ENCODE measurements at regions not wholly inside any gene's neighbourhood (a gene's known extent, or its start where the extent isn't known, plus 50 kb on each side); places are given as distances from the start of the nearest gene placed in this dataset.

DNA sequence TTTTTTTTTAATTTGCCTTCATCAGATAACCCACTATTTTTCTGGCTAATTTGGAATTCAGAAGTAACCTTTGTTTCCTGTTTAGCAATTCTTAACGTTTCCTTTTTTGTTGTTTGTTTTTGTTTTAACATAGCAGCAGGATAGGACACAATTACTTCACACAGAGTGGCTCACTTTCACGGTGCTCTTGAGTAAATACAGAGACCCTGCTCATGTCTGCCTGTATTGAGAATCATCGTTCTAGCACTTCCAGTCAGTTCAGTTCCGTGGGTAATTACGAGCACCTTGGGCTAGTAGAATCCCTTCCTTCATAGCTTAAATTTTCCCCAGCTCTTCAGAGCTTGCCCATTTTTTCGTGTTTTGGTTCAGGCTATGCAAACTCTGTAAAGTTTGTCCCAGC is 1225.4 kb upstream of the LRRTM1 start:
- H3K4me3 ChIP-seq, result no peak overlapping the region
- intact Hi-C loops (cut with DNase I), result no loop called here
- H3K9me3 ChIP-seq, result no peaks in the 10 kb centered on the region
- TF ChIP-seq, protein P1, sequence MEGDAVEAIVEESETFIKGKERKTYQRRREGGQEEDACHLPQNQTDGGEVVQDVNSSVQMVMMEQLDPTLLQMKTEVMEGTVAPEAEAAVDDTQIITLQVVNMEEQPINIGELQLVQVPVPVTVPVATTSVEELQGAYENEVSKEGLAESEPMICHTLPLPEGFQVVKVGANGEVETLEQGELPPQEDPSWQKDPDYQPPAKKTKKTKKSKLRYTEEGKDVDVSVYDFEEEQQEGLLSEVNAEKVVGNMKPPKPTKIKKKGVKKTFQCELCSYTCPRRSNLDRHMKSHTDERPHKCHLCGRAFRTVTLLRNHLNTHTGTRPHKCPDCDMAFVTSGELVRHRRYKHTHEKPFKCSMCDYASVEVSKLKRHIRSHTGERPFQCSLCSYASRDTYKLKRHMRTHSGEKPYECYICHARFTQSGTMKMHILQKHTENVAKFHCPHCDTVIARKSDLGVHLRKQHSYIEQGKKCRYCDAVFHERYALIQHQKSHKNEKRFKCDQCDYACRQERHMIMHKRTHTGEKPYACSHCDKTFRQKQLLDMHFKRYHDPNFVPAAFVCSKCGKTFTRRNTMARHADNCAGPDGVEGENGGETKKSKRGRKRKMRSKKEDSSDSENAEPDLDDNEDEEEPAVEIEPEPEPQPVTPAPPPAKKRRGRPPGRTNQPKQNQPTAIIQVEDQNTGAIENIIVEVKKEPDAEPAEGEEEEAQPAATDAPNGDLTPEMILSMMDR (IDR thresholded peaks at IDR 0.05), result no peak
- no peak overlapping the region for H3K9ac ChIP-seq (ENCODE audit: low read depth in 2 of 2, low read length in 2 of 2)
- H3K4me1 ChIP-seq, result no peaks in the 10 kb centered on the region
- no peaks in the 10 kb centered on the region for H3K27me3 ChIP-seq
- DNase-seq, result no peak
- H3K27ac ChIP-seq, result no peak overlapping the region
- no peaks in the 10 kb centered on the region for H3K36me3 ChIP-seq

DNA sequence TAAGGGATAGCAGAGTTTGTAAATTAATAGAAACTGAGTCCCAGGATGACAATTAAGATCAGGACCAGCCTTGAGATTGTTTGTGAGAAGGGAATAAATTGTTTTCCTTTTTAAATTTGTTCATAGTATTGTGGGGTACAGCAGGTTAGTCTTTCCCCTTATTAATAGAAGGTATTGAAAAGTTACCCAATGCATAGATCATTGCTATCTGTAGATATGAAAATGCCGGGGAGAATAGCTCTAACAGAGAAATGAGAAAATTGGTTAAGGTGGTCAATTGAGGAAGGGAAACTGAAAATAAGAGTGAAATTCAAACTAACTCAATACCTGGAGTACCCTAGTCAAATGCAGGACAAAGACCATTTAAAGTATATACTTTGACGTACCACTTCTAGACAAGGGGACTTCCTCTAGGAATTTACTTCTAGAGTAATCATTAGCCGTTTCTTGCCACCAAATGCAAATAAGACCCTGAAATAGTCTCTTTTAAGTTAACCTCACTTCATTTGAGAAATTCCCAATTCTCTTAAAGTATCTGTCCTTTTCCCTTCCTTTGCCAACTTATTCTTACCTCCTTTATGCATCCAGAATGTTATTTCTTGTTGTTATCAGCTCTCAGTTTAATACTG is 1224.4 kb upstream of the LRRTM1 start:
- Histone ChIP-seq H3K4me1 (no peaks in the 10 kb centered on the region), H3K27ac (no peak overlapping the region), H3K9ac (ENCODE audit: low read depth in 2 of 2, low read length in 2 of 2) (no peak overlapping the region), H3K36me3 (no peaks in the 10 kb centered on the region), H3K4me3 (no peak overlapping the region), H3K27me3 (no peaks in the 10 kb centered on the region), H3K9me3 (no peaks in the 10 kb centered on the region)
- TF ChIP-seq, protein P1 (IDR thresholded peaks at IDR 0.05), result no peak
- intact Hi-C loops (cut with DNase I), result no loop called here
- no peak for DNase-seq

DNA sequence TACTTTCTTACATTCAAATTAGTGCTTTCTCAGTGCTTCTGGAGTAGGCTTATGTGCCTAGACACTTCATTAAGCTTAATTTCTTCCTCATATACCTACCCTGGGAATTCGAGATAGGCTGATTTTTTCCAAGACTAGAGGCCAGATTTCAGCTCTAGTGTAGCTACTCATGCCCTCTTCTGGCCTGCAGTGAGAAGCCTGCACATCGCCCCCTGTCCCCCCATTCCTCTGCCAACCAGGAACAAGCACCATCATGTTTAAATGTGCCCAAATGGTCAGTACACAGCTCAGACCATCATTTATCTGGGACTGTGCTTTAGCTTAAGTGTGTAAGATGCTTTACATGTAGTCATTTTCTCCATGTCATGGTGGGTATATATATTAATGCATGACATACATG is 1218.8 kb upstream of the LRRTM1 start:
- intact Hi-C loops (cut with DNase I), result no loop called here
- no peaks in the 10 kb centered on the region for H3K27me3 ChIP-seq
- no peaks in the 10 kb centered on the region for H3K9me3 ChIP-seq
- no peak overlapping the region for H3K4me3 ChIP-seq
- TF ChIP-seq, protein P1 (IDR thresholded peaks at IDR 0.05), result no peak
- no peak for DNase-seq
- H3K9ac ChIP-seq (ENCODE audit: low read depth in 2 of 2, low read length in 2 of 2), result no peak overlapping the region
- no peaks in the 10 kb centered on the region for H3K4me1 ChIP-seq
- no peaks in the 10 kb centered on the region for H3K36me3 ChIP-seq
- H3K27ac ChIP-seq, result no peak overlapping the region

DNA sequence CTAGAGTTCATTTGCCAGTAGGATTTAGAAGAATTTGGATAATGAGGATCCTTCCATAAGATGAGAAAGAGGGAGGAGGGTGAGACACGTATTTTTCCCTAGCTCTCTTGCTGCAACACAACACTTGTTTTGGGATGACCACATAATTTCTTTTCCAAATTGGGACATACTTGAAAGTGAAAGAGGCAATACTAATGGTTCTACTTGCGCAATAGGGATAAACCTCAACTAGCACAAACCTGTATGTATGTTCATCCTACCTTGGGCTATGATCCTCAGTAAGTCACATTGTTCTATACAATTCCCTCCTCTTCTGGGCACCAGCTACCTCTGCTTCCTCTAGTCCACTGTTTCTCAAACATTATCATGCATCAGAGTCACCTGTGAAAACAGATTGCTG is 1208.8 kb upstream of the LRRTM1 start:
- H3K9me3 ChIP-seq, result no peaks in the 10 kb centered on the region
- H3K36me3 ChIP-seq, result no peaks in the 10 kb centered on the region
- TF ChIP-seq, protein P1 (IDR thresholded peaks at IDR 0.05), result no peak
- no peak overlapping the region for H3K4me3 ChIP-seq
- H3K27ac ChIP-seq, result no peak overlapping the region
- intact Hi-C loops (cut with DNase I), result no loop called here
- no peaks in the 10 kb centered on the region for H3K4me1 ChIP-seq
- DNase-seq, result no peak
- no peak overlapping the region for H3K9ac ChIP-seq (ENCODE audit: low read depth in 2 of 2, low read length in 2 of 2)
- H3K27me3 ChIP-seq, result no peaks in the 10 kb centered on the region

DNA sequence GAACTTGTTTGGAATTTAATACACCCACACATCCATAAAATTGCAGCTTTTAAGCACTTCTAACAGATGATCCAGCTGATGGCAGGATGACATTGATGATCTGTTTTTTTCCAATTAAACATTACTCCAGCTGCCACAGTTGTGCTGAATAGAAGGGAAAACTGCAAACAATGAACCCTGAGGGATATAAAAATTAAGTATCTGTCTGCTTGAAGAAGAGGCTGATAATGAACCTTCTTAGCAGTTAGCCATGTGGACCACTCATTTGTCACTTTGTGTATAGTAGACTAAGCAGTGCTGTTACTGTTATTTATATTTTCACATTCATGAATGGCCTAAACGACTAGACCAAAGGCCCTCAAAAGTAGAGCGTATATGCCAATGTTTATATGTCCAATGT is 1201.0 kb upstream of the LRRTM1 start:
- Histone ChIP-seq H3K27ac (no peak overlapping the region), H3K4me3 (no peak overlapping the region), H3K36me3 (no peaks in the 10 kb centered on the region), H3K4me1 (no peaks in the 10 kb centered on the region), H3K27me3 (no peaks in the 10 kb centered on the region), H3K9me3 (no peaks in the 10 kb centered on the region), H3K9ac (ENCODE audit: low read depth in 2 of 2, low read length in 2 of 2) (no peak overlapping the region)
- DNase-seq, result no peak
- TF ChIP-seq, protein P1 (IDR thresholded peaks at IDR 0.05), result no peak
- intact Hi-C loops (cut with DNase I), result no loop called here
